ENCODE measurements at regions not wholly inside any gene's neighbourhood (a gene's known extent, or its start where the extent isn't known, plus 50 kb on each side); places are given as distances from the start of the nearest gene placed in this dataset.

- DNase-seq = no peak
- Histone ChIP-seq H3K27me3 (ENCODE audit: low read depth) (no peaks in the 10 kb centered on the region), H3K36me3 (no peaks in the 10 kb centered on the region), H3K27ac (replicated peaks) (no peak overlapping the region), H3K9me3 (replicated peaks) (peaks cover 63% of the 10 kb centered on the region), H3K4me1 (no peaks in the 10 kb centered on the region), H3K4me3 (no peak overlapping the region)
- TF ChIP-seq CTCF (IDR thresholded peaks at IDR 0.05; ENCODE audit: borderline replicate concordance) = no peak
- intact Hi-C loops (cut with micrococcal nuclease) = no loop called here
Observed at GRCh38 chr2:143870696-143871095, 649.2 kb downstream of the ZEB2 start.

GRCh38 chr2:143856978-143857377, 662.9 kb downstream of the ZEB2 start:
- Histone ChIP-seq H3K36me3 (no peaks in the 10 kb centered on the region), H3K4me3 (no peak overlapping the region), H3K27me3 (ENCODE audit: low read depth) (no peaks in the 10 kb centered on the region), H3K9me3 (replicated peaks) (no peaks in the 10 kb centered on the region), H3K27ac (replicated peaks) (no peak overlapping the region), H3K4me1 (no peaks in the 10 kb centered on the region)
- DNase-seq = no peak
- no peak for TF ChIP-seq CTCF (IDR thresholded peaks at IDR 0.05; ENCODE audit: borderline replicate concordance)
- intact Hi-C loops (cut with micrococcal nuclease) = no loop called here

GRCh38 chr2:143852759-143853158, 667.2 kb downstream of the ZEB2 start:
- TF ChIP-seq CTCF (IDR thresholded peaks at IDR 0.05; ENCODE audit: borderline replicate concordance) = no peak
- H3K4me1 ChIP-seq = no peaks in the 10 kb centered on the region
- DNase-seq = no peak
- H3K27me3 ChIP-seq (ENCODE audit: low read depth) = no peaks in the 10 kb centered on the region
- H3K27ac ChIP-seq (replicated peaks) = no peak overlapping the region
- intact Hi-C loops (cut with micrococcal nuclease) = no loop called here
- no peaks in the 10 kb centered on the region for H3K36me3 ChIP-seq
- H3K9me3 ChIP-seq (replicated peaks) = no peaks in the 10 kb centered on the region
- no peak overlapping the region for H3K4me3 ChIP-seq

- Histone ChIP-seq H3K9me3 (replicated peaks) (no peaks in the 10 kb centered on the region), H3K36me3 (no peaks in the 10 kb centered on the region), H3K27me3 (ENCODE audit: low read depth) (no peaks in the 10 kb centered on the region), H3K4me1 (no peaks in the 10 kb centered on the region), H3K4me3 (no peak overlapping the region), H3K27ac (replicated peaks) (no peak overlapping the region)
- no peak for TF ChIP-seq CTCF (IDR thresholded peaks at IDR 0.05; ENCODE audit: borderline replicate concordance)
- DNase-seq = no peak
- intact Hi-C loops (cut with micrococcal nuclease) = no loop called here
Observed at GRCh38 chr2:143850084-143850483, 669.8 kb downstream of the ZEB2 start.

GRCh38 chr2:143847257-143847656, 672.7 kb downstream of the ZEB2 start:
- Histone ChIP-seq H3K9me3 (replicated peaks) (no peaks in the 10 kb centered on the region), H3K27ac (replicated peaks) (no peak overlapping the region), H3K36me3 (no peaks in the 10 kb centered on the region), H3K4me3 (no peak overlapping the region), H3K4me1 (no peaks in the 10 kb centered on the region), H3K27me3 (ENCODE audit: low read depth) (no peaks in the 10 kb centered on the region)
- no peak for DNase-seq
- intact Hi-C loops (cut with micrococcal nuclease) = no loop called here
- no peak for TF ChIP-seq CTCF (IDR thresholded peaks at IDR 0.05; ENCODE audit: borderline replicate concordance)

GRCh38 chr2:143844986-143845385, 674.9 kb downstream of the ZEB2 start:
- intact Hi-C loops (cut with micrococcal nuclease) = no loop called here
- Histone ChIP-seq H3K4me1 (no peaks in the 10 kb centered on the region), H3K9me3 (replicated peaks) (peaks cover 3% of the 10 kb centered on the region), H3K36me3 (no peaks in the 10 kb centered on the region), H3K4me3 (no peak overlapping the region), H3K27me3 (ENCODE audit: low read depth) (no peaks in the 10 kb centered on the region), H3K27ac (replicated peaks) (no peak overlapping the region)
- TF ChIP-seq CTCF (IDR thresholded peaks at IDR 0.05; ENCODE audit: borderline replicate concordance) = no peak
- no peak for DNase-seq
